ENCODE measurements at regions not wholly inside any gene's neighbourhood (a gene's known extent, or its start where the extent isn't known, plus 50 kb on each side); places are given as distances from the start of the nearest gene placed in this dataset.

- no peak for TF ChIP-seq CTCF (IDR thresholded peaks at IDR 0.05)
These were observed 89.4 kb downstream of the ATPSCKMT start for GRCh38 chr5:10160241-10160640.

- no peak for TF ChIP-seq CTCF (IDR thresholded peaks at IDR 0.05)
These were observed 90.8 kb downstream of the ATPSCKMT start for GRCh38 chr5:10158886-10159285.

DNA sequence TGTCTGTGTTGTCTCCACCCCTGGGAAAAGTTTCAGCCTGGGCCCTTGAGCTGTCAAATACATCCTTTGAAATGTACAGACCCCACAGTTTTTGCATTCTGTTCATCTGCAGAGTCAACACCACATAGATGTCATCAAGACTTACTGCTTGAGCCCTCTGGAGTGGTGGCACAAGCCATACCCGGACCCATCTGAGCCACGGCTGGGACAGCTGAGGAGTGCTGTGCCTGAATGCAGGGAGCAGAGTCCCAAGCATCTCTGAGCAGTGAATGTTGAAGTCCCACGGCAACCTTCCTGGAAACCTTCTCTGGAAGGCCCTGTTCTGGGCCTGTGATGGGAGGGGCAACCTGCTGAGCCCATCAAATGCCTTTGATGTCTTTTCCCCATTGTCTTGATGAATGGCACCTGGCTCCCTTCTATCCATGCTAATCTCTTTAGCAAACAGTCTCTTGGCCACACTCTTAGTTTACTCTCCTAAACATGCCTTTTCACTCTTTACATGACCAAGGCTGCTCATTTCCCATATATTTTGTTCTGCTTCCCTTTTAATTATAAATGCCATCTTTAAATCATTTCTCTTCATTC lies 92.5 kb downstream of the ATPSCKMT start:
- no peak for TF ChIP-seq CTCF (IDR thresholded peaks at IDR 0.05)

- TF ChIP-seq CTCF (IDR thresholded peaks at IDR 0.05): no peak
These were observed 93.6 kb downstream of the ATPSCKMT start for GRCh38 chr5:10155897-10156667.

- TF ChIP-seq CTCF (IDR thresholded peaks at IDR 0.05): no peak
These were observed 95.7 kb downstream of the ATPSCKMT start for GRCh38 chr5:10153808-10154537.

DNA sequence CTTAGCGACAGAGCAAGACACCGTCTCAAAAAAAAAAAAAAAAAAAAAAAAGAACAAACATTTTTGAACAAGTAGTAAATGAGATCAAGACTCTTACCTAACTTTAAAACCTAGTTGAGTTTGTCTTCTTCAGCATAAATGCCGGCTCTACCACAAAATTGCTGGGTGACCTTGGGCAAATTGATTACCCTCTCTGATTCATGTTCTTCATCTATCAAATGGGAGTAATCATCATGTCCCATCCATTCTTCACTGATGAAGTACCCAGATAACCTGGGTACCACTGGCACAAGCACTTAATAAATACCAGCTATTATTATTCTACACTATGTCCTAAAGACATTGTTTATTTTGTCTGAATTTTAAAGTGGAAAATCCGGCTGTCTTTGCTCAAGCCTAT lies 96.3 kb downstream of the ATPSCKMT start:
- no peak for TF ChIP-seq CTCF (IDR thresholded peaks at IDR 0.05)

DNA sequence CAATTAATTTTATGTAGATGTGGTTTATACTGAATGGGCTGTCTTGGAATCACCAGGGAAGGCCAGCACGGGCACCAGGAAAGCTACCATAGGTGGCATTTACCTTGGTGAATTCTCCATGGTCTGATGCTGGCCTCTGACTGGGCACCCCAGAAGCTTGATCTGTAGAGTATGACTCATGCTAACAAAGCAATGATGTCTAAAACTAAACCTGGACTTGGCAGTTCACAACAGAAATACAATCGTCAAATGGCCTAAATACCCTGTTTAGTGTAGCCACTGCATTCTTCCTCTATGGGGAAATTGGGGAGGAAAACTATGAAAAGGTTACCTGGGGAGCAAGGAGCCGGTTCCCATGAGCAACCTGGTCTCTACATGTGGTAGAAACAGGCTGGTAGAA lies 98.0 kb downstream of the ATPSCKMT start:
- no peak for TF ChIP-seq CTCF (IDR thresholded peaks at IDR 0.05)

All from LNCAP (cell line).